GM12892 (cell line): ENCODE measurements at regions not wholly inside any gene's neighbourhood (a gene's known extent, or its start where the extent isn't known, plus 50 kb on each side); places are given as distances from the start of the nearest gene placed in this dataset.

ENCODE experiments used
- POLR2A ChIP-seq: IDR thresholded peaks from 2 replicates; pipeline ENCODE4 v1.6.1; 2011; ENCODE audit warnings: low read depth, low read length, control low read depth
- POLR2AphosphoS5 ChIP-seq: IDR thresholded peaks from 2 replicates; pipeline ENCODE4 v1.6.1; 2011; ENCODE audit warnings: low read depth, low read length, control low read depth
- TAF1 ChIP-seq: IDR thresholded peaks from 2 replicates; pipeline ENCODE4 v1.6.1; 2011; ENCODE audit warnings: low read depth, mild to moderate bottlenecking, control low read depth, low read length, borderline replicate concordance

DNA sequence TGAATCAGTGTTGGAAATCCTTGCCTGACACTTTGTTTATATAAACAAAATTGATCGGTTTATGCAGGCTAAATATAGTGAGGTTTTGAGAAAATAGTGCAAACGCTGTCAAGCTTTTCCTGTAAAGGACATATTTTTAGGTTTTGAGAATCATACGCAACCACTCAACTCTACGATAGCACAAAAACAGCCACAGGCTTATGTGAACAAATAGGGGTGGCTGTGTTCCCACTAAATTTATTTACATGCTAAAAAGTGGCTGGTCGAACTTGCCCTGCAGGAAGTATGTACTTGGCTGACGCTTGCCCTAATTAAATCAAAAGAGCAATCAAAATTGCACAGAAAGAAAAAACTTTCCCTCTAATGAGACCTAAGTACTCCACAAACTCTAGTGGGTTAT, 234.7 kb upstream of the CACNA2D1 start:
- TF ChIP-seq POLR2A, result no peak
- no peak for TF ChIP-seq POLR2AphosphoS5
- TF ChIP-seq TAF1, result no peak
